ENCODE measurements at regions not wholly inside any gene's neighbourhood (a gene's known extent, or its start where the extent isn't known, plus 50 kb on each side); places are given as distances from the start of the nearest gene placed in this dataset.

DNA sequence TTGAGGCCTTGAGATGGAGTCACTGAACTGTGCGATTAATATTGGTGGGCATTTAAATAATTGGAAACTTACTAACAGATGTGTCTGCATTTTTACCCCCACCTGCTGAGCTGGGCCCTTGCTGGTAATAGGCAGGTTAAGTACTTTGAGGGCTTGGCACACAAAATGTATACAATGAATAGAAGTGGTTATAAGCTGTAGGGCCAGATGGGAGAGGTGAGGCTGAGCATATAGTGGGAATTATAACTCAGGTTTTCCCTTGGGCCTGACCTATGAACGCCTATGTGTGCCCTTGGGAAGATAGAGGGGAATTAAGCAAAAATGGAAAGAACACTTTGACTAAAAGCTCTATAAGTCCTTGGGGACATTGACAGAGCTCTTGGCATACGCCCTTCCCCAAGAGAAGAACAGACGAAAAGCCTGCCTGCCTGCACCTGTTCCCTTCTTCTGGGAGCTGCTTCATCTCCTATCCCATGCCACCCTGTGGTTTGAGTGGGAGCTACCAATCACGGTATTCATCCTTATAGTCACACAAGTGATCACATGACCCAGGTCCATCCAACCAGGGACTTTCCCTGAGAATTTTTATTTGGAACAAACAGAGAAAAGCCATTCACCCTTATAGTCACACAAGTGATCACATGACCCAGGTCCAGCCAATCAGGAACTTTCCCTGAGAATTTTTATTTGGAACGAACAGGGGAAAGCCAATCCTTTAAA lies 260.7 kb upstream of the CSF3R start:
- DNase-seq = no peak

DNA sequence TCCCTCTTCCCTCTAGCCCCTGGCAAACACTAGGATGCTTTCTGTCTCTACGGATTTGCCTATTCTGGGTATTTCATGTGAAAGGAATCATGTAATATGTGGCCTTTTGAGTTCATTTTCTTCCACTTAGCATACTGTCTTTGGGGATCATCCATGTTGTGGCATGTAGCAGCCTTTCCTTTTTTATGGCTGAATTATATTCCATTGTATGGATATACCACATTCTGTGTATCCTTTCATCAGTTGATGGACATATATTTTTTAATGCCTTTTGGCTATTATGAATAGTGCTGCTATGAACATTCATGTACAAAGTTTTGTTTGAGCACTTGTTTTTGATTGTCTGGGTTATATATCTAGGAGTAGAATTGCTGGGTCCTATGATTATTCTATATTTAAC lies 258.4 kb upstream of the CSF3R start:
- no peak for DNase-seq

GRCh38 chr1:36740446-36740845 lies 257.7 kb upstream of the CSF3R start:
- DNase-seq = no peak

DNA sequence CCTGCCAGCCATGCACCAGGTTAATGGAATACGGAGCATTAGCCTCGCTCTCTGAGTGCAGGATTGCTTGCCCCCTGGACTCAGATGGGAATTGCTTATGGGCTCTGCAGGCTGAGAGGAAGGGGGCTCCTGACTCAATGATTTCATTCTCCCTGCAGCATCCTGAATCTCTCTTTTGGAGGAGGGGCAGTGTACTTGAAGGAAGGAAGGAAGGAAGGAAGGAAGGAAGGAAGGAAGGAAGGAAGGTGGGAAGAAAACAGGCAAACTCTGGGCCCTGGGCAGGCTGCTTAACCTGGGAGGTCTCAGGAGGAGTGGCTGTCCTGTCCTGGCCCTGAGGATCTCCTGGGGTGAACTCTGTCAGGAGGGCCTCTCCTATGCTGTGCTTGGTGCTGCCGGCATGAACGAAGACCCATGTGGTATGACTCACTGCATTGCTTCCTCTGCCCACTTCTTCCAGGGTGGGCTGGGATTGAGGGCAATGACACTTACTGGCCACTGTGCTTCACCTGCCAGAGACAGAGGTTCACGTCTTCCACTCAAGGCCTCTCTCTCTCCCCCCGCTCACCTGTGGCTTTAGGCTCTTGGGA lies 257.1 kb upstream of the CSF3R start:
- DNase-seq = no peak

- no peak for DNase-seq
Observed at GRCh38 chr1:36738245-36738644, 255.5 kb upstream of the CSF3R start.

GRCh38 chr1:36737767-36738166 lies 255.1 kb upstream of the CSF3R start:
- no peak for DNase-seq

DNA sequence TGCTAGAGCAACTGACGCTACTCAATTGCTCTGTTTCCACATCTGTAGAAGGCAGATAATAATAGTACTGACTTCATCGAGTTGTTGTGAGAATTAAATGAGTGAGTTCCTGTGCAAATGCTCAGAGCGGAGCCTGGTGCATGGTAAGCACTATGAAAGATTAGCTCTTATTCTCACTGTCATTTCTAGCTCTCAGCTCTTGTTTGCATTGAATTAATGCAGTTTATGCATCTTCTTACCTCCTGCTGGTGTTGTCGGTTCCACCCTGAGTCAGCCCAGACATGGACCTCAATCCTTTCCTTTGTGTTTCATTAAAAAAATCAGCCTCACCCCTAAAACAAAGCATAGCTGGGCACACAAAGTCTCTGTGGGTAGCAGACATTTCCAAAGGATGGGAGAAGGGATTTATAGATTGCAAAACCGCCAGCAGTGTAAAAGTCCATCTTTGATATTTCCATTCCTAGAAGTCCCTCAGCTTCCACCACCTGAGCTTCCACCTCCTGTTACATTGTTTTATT lies 254.4 kb upstream of the CSF3R start:
- no peak for DNase-seq

DNA sequence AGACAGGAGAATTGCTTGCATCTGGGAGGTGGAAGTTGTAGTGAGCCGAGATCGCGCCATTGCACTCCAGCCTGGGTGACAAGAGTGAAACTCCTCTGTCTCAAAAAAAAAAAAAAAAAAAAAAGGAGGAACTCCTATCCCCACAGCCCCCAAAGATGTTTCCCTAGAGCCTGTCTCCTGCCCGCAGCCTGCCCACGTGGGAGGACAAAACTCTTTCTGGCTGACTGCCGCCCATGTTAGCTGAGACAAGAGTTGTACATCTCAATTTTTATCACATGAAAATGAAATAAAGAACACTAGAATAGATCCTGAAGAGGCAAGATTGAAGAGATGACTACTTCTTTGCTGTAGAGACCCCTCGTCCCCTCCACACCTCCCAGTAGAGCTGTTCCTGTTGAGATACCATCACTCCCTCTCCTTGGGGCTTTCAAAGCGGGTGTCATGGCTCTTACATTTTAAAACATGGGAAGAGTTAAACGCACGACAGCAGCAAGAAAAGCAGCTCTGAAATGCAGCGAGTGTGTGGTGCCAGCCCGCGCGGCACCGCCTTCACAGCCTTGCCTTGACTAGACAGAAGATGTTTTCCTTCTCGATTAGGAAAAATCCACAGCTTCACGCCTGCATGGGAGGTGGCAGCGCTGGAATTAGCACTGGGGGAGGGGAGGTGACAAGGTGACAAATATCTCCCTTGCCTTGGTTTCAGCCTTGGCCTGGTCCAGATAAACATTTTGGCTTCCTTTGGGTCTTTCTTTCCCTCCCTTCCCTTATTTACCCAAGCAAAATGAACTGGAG lies 253.4 kb upstream of the CSF3R start:
- DNase-seq = no peak

DNA sequence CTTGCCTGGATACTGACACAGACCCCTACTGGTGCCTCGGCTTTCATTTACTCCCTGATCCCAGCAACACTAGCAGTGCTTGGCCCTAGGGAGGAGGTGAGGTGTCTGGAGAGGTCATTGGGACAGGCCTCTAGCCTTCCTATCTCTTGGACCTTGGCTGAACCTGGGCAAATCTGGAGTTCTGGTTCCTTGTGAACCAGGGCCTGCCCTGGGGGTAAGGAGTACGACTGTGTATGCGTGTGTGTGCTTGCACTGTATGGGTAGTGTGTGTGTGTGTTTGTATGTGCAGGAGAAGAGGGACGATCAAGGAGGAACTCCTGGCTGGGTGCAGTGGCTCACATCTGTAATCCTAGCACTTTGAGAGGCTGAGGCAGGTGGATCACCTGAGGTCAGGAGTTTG lies 252.7 kb upstream of the CSF3R start:
- no peak for DNase-seq

DNA sequence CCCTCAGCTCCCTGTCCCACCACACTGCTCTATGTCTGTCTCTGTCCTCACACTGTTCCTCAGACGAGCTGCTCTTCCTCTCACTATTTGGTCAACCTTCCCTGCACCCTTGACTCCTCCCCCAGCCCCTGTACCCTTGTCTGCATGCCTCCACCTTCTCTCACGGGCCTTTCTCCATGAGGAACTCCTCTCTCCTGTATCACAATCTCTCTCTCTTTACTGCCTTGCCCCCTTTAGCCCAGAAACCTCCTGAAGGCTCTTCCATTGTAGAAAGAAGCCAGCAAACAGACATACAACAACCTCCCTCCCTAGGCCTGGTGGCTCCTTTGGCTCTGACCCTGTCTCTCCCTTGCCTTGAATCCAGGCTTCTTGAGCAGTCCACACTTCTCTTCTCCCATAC lies 251.6 kb upstream of the CSF3R start:
- no peak for DNase-seq

- no peak for DNase-seq
Observed at GRCh38 chr1:36733748-36734147, 251.0 kb upstream of the CSF3R start.

- no peak for DNase-seq
Observed at GRCh38 chr1:36732015-36732356, 249.3 kb upstream of the CSF3R start.

DNA sequence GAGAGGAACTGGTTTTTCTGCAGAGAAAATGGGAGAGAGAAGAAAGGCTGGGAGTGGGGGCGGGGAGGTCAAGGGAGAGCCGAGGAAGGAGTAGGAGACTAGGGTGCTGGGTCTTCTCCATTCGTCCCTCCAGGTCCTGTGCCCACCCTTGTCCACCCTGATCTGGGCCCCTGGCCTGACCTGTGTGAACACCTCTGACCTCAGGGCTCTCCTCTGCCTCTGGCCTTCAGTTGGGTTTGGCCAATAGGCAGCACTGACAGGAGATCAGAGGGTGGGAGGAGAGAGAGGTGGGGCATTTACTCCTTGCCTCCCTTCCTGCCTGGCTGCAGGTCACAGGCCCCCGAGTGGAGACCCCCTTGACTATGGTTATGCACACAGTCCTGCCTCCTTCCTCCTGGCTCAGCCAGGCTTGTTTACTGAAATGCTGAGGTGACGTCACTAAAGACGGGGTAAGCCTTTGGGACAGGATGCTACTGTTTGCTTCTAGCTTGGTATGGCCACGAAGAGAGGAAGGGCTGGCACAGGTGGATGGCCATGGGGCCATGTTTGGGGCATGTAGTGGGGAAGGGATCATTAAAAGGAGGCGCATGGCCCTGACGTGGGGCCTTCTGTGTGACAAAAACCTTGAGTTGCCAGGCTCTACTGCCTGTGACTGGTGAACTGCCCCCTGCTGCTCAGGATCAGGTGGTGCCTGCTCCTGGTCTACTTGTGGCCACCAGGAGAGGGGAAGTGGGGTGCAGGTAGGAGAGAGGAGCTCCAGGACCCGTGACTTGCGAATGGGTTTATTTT lies 248.7 kb upstream of the CSF3R start:
- no peak for DNase-seq

GRCh38 chr1:36730599-36730998 lies 247.9 kb upstream of the CSF3R start:
- DNase-seq = no peak

DNA sequence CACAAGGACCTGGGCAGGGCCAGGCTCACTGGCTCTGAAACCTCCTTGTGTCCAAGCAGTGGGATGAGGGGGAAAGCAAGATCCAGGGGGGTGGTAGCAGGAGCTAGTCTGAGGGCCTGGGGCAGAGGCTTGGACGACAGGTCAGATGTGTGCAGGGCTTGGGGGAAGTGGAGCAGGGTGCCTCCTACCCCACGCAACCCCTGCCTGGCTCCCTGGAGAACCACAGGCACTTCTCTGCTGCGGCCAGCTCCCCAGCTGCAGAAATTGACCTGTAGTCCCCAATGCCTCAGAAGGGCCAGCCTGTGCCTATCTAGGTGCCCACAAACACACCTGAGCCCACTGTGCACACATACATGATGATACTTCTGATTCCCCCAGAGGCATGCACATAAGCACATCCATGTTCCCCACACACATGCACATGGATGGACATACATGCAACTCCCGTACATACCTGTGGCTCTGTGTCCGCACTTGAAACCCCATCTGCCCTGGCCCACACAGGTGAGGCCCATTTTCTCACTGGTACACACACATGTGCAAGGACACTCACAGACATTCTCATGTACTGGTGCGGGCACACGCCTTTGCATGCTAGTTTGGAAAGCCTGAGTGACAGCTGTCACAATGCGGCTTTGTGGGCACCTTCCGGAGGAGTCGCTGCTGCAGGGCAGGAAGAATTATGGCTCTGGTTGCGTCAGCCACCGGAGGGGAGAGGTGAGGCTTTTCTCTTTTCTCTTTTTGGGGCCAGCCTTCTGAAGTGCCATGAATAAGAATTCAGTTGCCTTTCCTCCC lies 247.2 kb upstream of the CSF3R start:
- DNase-seq = no peak

GRCh38 chr1:36729289-36729688 lies 246.6 kb upstream of the CSF3R start:
- no peak for DNase-seq

- no peak for DNase-seq
Observed at GRCh38 chr1:36728846-36729245, 246.1 kb upstream of the CSF3R start.

DNA sequence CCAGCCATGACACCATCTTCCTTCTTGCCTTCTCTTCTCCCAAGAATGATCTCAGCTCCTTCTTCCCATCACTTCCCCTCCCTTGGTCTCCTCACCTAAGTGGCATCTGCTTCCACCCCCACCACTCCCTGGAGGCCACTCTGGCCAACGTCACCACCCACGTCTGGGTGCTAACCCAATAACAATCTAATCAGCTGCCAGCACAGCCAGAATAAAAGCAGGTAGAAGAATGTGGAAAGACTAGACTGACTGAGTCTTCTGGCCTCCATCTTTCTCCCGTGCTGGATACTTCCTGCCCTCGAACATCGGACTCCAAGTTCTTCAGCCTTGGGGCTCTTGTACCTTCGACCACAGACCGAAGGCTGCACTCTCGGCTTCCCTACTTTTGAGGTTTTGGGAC lies 245.3 kb upstream of the CSF3R start:
- DNase-seq = no peak

DNA sequence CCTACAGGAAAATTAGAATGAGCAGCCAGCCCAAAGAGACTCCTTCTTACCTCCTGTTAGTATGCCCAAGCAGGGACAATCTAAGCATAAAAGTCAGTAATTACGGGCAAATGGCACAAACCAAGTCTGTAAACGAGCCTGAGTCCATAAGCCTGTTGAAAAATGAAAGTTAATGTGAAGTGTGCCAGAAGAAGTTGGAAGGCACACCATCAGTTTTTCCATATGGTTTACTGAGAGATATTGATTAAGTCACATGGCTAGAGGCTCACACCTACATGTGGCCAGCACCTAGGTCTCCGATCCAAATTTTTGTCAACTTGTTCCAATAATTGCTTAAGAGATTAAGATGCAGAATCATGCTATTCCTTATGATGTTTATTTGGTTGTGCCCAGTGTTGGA lies 242.4 kb upstream of the CSF3R start:
- DNase-seq = no peak

- DNase-seq = no peak
Observed at GRCh38 chr1:36723813-36724212, 241.1 kb upstream of the CSF3R start.

- DNase-seq = no peak
Observed at GRCh38 chr1:36722871-36723270, 240.2 kb upstream of the CSF3R start.

- no peak for DNase-seq
Observed at GRCh38 chr1:36721261-36721660, 238.5 kb upstream of the CSF3R start.

Measured in left hindlimb (tissue), 1 donor.